SK-N-SH (cell line): ENCODE measurements at regions not wholly inside any gene's neighbourhood (a gene's known extent, or its start where the extent isn't known, plus 50 kb on each side); places are given as distances from the start of the nearest gene placed in this dataset.

Source experiments
- NRF1 ChIP-seq: IDR thresholded peaks from 2 replicates; pipeline ENCODE4 v1.6.1; 2012; ENCODE audit warnings: low read depth, mild to moderate bottlenecking, low read length
- PBX3 ChIP-seq: IDR thresholded peaks from 2 replicates; pipeline ENCODE4; 2012

GRCh38 chr11:10916665-10917064 is 58.8 kb upstream of the ZBED5 start:
- no peak for TF ChIP-seq PBX3
- TF ChIP-seq NRF1: no peak
